Heart left ventricle (tissue), 16 donors: ENCODE measurements at regions not wholly inside any gene's neighbourhood (a gene's known extent, or its start where the extent isn't known, plus 50 kb on each side); places are given as distances from the start of the nearest gene placed in this dataset.

Experiments
- ATAC-seq, 4 donors: fragments of 200-7000 bp; cut with Tn5 transposase; one replicate each; pipeline ENCODE4 v1.9.1; 2020 to 2022; ENCODE audit warnings: moderate library complexity in 4 of 4, mild to moderate bottlenecking in 3 of 4, moderate number of reproducible peaks in 1 of 4
- DNase-seq, 5 donors: peaks; one replicate each; pipeline ENCODE4 v3.0.0-alpha.2; 2020
- H3K27ac ChIP-seq, 12 donors: fragments of 200-600 bp; sonication (generic) in 4 of 12; one replicate each; pipeline versions ENCODE4 v1.5.0 to v1.8.0; 2016 to 2022; ENCODE audit warnings: mild to moderate bottlenecking in 2 of 12
- H3K27me3 ChIP-seq, 9 donors: fragments of 200-600 bp; sonication (generic) in 2 of 9; one replicate each; pipeline versions ENCODE4 v1.5.1 to v1.8.0; 2016 to 2022; ENCODE audit warnings: mild to moderate bottlenecking in 3 of 9
- H3K36me3 ChIP-seq, 9 donors: fragments of 200-600 bp; sonication (generic) in 2 of 9; one replicate each; pipeline versions ENCODE4 v1.5.0 to v1.8.0; 2018 to 2022; ENCODE audit warnings: mild to moderate bottlenecking in 2 of 9
- H3K4me1 ChIP-seq, 12 donors: fragments of 200-600 bp; sonication (generic) in 4 of 12; one replicate each; pipeline versions ENCODE4 v1.5.0 to v1.8.0; 2016 to 2022; ENCODE audit warnings: mild to moderate bottlenecking in 3 of 12
- H3K4me3 ChIP-seq, 12 donors: fragments of 200-600 bp; sonication (generic) in 4 of 12; one replicate each; pipeline versions ENCODE4 v1.5.0 to v1.8.0; 2017 to 2022; ENCODE audit warnings: mild to moderate bottlenecking in 9 of 12, moderate library complexity in 4 of 12
- H3K9me3 ChIP-seq, 12 donors: fragments of 200-600 bp; sonication (generic) in 4 of 12; one replicate each; pipeline versions ENCODE4 v1.5.0 to v1.8.0; 2016 to 2022; ENCODE audit warnings: mild to moderate bottlenecking in 1 of 12
- POLR2A ChIP-seq, 2 donors: fragments of 450-650 bp; IDR thresholded peaks; one replicate each; pipeline ENCODE4 v1.6.1; 2017; ENCODE audit warnings: antibody characterized with exemption in 2 of 2, mild to moderate bottlenecking in 2 of 2, moderate library complexity in 2 of 2
- WGBS, 4 donors: extraction: QIAGEN DNeasy Blood & Tissue Kit in 2 of 4; methylation state at CpG; one replicate each; pipeline versions ENCODE4 v1.1.5 to v1.1.7; 2013 to 2018; 5-methylcytosine and 5-hydroxymethylcytosine counted together
- intact Hi-C, 10 donors: fragments of 100-400 bp; cut with DNase I; formaldehyde crosslinking; loops; one replicate each; pipeline versions ENCODE4 v1.11.1 to v1.14.2; 2022
- TF ChIP-seq, protein P1 (sequence below), 12 donors: fragments of 200-600 bp; sonication (generic) in 4 of 12; IDR thresholded peaks; one replicate each; pipeline versions ENCODE4 v1.5.0 to v1.8.0; 2018 to 2022; ENCODE audit warnings: antibody characterized with exemption in 12 of 12, mild to moderate bottlenecking in 5 of 12
- donor health status: ischemic (EF 13 %, LVEDD 7.1; RV severe dilation, severe dysfunction).
- donor health status: healthy with polysubstance abuse.
- donor health status: DM: no; HTN: yes; CAD: no.
- donor health status: DM: no; HTN: no; CAD: no.
- donor health status: ischemic (EF 25% LVEDD 6.9; RV normal size, moderate dysfunction).
- donor health status: ischemic (EF 25% LVEDD 5.7; RV mildly dilated, moderate dysfunction).
- donor health status: healthy.
- donor health status: DM: yes; HTN: yes; CAD: no.
- donor health status: ischemic (EF 35%, LVEDD 5.7; RV mildly dilated, moderate dysfunction).
- donor health status: nonischemic (EF 11% LVEDD 7.7; RV severe dilation, severe dysfunction).
- donor health status: DM: yes; HTN: yes; CAD: no.
- donor health status: PGD.
- donor health status: ischemic (EF 29% LVEDD 5.4; RV normal size, mild dysfunction).
- donor health status: nonischemic (EF 23%, LVEDD 6.1; RV moderate dilation, normal function).

DNA sequence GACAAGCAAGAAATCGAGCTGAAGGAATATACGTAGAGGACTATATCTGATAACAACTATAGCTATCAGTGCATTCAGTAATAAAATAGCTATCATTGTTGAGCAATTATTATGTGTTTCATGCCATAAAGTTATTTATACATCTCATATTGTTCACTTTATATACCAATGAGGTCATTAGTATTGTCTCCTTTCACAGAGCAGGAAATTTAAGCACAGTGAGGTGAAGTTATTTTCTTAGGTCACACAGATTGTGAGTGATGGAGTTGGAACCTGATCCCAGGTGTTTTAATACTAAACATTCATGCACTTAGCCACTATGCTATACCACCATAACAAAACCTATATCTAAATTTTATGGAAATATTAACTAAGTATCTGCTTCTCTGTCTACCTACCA lies 180.5 kb upstream of the DPYD start:
- Histone ChIP-seq H3K27me3 (peaks cover 0 to 8% (median 0%) of the 10 kb centered on the region in 9 donors), H3K9me3 (peaks cover 0 to 3% (median 0%) of the 10 kb centered on the region in 12 donors), H3K4me3 (no peak overlapping the region), H3K27ac (no peak overlapping the region), H3K36me3 (no peaks in the 10 kb centered on the region), H3K4me1 (peaks cover 0 to 4% (median 0%) of the 10 kb centered on the region in 12 donors)
- DNase-seq (no peak), ATAC-seq (no peak)
- 75 to 85% (median 80%) methylated on average over 2 of the region's 2 CpGs for WGBS, 4 donors
- TF ChIP-seq POLR2A (IDR thresholded peaks at IDR 0.05), result no peak
- TF ChIP-seq, protein P1, sequence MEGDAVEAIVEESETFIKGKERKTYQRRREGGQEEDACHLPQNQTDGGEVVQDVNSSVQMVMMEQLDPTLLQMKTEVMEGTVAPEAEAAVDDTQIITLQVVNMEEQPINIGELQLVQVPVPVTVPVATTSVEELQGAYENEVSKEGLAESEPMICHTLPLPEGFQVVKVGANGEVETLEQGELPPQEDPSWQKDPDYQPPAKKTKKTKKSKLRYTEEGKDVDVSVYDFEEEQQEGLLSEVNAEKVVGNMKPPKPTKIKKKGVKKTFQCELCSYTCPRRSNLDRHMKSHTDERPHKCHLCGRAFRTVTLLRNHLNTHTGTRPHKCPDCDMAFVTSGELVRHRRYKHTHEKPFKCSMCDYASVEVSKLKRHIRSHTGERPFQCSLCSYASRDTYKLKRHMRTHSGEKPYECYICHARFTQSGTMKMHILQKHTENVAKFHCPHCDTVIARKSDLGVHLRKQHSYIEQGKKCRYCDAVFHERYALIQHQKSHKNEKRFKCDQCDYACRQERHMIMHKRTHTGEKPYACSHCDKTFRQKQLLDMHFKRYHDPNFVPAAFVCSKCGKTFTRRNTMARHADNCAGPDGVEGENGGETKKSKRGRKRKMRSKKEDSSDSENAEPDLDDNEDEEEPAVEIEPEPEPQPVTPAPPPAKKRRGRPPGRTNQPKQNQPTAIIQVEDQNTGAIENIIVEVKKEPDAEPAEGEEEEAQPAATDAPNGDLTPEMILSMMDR (IDR thresholded peaks at IDR 0.05), result no peak
- intact Hi-C loops, result no loop called here

DNA sequence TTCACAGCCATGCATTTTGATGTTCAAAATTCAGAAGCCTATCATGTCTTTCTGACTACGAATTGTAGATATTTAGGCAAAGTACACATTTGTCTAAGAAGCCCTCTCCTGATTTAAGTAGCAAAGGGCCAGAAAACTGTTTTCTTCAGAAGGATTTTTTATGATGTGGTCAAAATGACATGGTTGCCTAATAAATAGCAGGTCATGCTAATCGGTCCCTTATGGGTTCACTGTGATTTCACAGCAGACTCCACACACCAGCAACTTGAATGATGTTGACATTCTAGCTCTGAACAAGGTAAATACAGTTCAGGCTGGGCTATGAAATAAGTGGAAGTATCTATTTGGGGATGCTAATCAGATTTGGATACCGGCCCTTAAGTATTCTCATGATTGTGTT lies 178.7 kb upstream of the DPYD start:
- Histone ChIP-seq H3K36me3 (no peaks in the 10 kb centered on the region), H3K4me1 (peaks cover 0 to 4% (median 0%) of the 10 kb centered on the region in 12 donors), H3K27me3 (peaks cover 0 to 8% (median 0%) of the 10 kb centered on the region in 9 donors), H3K9me3 (no peaks in the 10 kb centered on the region), H3K27ac (no peak overlapping the region), H3K4me3 (no peak overlapping the region)
- 71 to 81% (median 74%) methylated on average over 3 of the region's 3 CpGs for WGBS, 4 donors
- no peak for ATAC-seq
- no peak for DNase-seq
- no peak for TF ChIP-seq POLR2A (IDR thresholded peaks at IDR 0.05)
- TF ChIP-seq, protein P1 (IDR thresholded peaks at IDR 0.05), result no peak
- intact Hi-C loops, result no loop called here

DNA sequence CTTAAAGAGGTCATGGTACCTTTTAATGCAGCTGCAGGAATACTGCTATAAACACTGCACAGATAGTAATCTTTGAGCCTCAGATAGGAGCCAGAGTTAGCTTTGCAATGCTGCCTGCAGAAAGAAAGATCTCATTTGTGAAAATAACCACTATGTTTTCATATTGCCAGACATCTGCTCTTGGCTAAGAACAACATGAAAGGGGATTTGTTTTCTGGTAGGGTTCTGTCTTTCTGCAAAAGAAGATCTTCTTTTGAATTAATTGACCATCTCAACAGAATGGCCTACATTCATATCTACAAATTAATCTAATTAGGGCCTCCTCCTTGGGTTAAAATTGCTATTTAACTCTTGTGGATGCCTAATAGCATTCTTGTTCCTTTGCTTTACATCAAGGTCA lies 177.6 kb upstream of the DPYD start:
- ATAC-seq (no peak), DNase-seq (no peak)
- Histone ChIP-seq H3K27ac (no peak overlapping the region), H3K27me3 (peaks cover 0 to 5% (median 0%) of the 10 kb centered on the region in 9 donors), H3K9me3 (no peaks in the 10 kb centered on the region), H3K4me3 (no peak overlapping the region), H3K36me3 (no peaks in the 10 kb centered on the region), H3K4me1 (no peaks in the 10 kb centered on the region)
- intact Hi-C loops, result no loop called here
- no peak for TF ChIP-seq POLR2A (IDR thresholded peaks at IDR 0.05)
- TF ChIP-seq, protein P1 (IDR thresholded peaks at IDR 0.05), result no peak

DNA sequence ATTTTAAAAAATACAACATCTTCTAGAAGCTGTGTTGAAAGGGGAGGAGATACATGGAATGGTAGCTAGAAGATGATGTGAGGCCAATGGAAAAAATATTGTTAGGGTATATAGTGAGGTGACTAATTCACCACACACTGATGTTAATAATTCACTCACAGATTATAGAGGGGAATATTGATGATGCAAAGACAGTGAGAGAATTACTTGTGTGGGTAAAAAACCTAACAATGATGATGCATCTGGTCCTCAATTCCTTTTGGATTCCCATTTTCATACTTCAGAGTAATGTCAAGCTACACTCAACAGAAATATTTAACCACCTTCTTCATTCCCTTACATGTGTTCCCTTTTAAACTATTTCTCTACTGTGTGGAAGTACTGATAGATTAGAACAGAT lies 169.5 kb upstream of the DPYD start:
- intact Hi-C loops, result no loop called here
- Histone ChIP-seq H3K4me3 (no peak overlapping the region), H3K27me3 (no peaks in the 10 kb centered on the region), H3K36me3 (no peaks in the 10 kb centered on the region), H3K9me3 (no peaks in the 10 kb centered on the region), H3K27ac (no peak overlapping the region), H3K4me1 (no peaks in the 10 kb centered on the region)
- TF ChIP-seq, protein P1 (IDR thresholded peaks at IDR 0.05), result no peak
- no peak for TF ChIP-seq POLR2A (IDR thresholded peaks at IDR 0.05)
- DNase-seq, result no peak
- ATAC-seq, result no peak
